ENCODE measurements at regions not wholly inside any gene's neighbourhood (a gene's known extent, or its start where the extent isn't known, plus 50 kb on each side); places are given as distances from the start of the nearest gene placed in this dataset.

- TF ChIP-seq, protein P1, sequence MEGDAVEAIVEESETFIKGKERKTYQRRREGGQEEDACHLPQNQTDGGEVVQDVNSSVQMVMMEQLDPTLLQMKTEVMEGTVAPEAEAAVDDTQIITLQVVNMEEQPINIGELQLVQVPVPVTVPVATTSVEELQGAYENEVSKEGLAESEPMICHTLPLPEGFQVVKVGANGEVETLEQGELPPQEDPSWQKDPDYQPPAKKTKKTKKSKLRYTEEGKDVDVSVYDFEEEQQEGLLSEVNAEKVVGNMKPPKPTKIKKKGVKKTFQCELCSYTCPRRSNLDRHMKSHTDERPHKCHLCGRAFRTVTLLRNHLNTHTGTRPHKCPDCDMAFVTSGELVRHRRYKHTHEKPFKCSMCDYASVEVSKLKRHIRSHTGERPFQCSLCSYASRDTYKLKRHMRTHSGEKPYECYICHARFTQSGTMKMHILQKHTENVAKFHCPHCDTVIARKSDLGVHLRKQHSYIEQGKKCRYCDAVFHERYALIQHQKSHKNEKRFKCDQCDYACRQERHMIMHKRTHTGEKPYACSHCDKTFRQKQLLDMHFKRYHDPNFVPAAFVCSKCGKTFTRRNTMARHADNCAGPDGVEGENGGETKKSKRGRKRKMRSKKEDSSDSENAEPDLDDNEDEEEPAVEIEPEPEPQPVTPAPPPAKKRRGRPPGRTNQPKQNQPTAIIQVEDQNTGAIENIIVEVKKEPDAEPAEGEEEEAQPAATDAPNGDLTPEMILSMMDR (IDR thresholded peaks at IDR 0.05) = no peak
- no peak for TF ChIP-seq POLR2A (IDR thresholded peaks at IDR 0.05)
Measured at GRCh38 chr2:15725101-15725781, 133.6 kb downstream of the DDX1 start.

Data from thyroid gland (tissue), 4 donors.